ENCODE measurements at regions not wholly inside any gene's neighbourhood (a gene's known extent, or its start where the extent isn't known, plus 50 kb on each side); places are given as distances from the start of the nearest gene placed in this dataset.

GRCh38 chr10:28481968-28482367, 51.0 kb upstream of the WAC start:
- in situ Hi-C loops (cut with HindIII; ENCODE audit: low pct_ligation_motif_present, low sequenced_read_pairs), result no loop called here
- DNase-seq, result no peak
- Histone ChIP-seq H3K27ac (no peak overlapping the region), H3K36me3 (replicated peaks) (no peaks in the 10 kb centered on the region), H3K27me3 (replicated peaks) (no peaks in the 10 kb centered on the region), H3K4me3 (ENCODE audit: low read depth, low read length) (no peak overlapping the region)
- TF ChIP-seq CTCF (IDR thresholded peaks at IDR 0.05; ENCODE audit: low read depth, low read length, missing control alignments), result no peak

Data from brain microvascular endothelial cell (primary cell).